ENCODE measurements at regions not wholly inside any gene's neighbourhood (a gene's known extent, or its start where the extent isn't known, plus 50 kb on each side); places are given as distances from the start of the nearest gene placed in this dataset.

- TF ChIP-seq RAD21 (IDR thresholded peaks at IDR 0.05; ENCODE audit: low read depth) (no peak), YY1 (IDR thresholded peaks at IDR 0.05; ENCODE audit: low read depth) (no peak), USF1 (IDR thresholded peaks at IDR 0.05) (no peak), REST (IDR thresholded peaks at IDR 0.05; ENCODE audit: low read depth) (no peak), TEAD4 (IDR thresholded peaks at IDR 0.05) (no peak), NFIC (IDR thresholded peaks at IDR 0.05) (no peak), TAF1 (IDR thresholded peaks at IDR 0.05; ENCODE audit: low read depth) (no peak), EGR1 (IDR thresholded peaks at IDR 0.05) (no peak), ZBTB7A (IDR thresholded peaks at IDR 0.05; ENCODE audit: low read depth) (no peak), MAX (IDR thresholded peaks at IDR 0.05) (no peak)
Measured at GRCh38 chr11:90341986-90342385, 119.1 kb upstream of the CHORDC1 start.

- TF ChIP-seq CREB1 (IDR thresholded peaks at IDR 0.05; ENCODE audit: low read depth) (no peak), NFIC (IDR thresholded peaks at IDR 0.05) (no peak), MAX (IDR thresholded peaks at IDR 0.05) (no peak), REST (IDR thresholded peaks at IDR 0.05; ENCODE audit: low read depth) (no peak), FOXM1 (IDR thresholded peaks at IDR 0.05; ENCODE audit: borderline replicate concordance, low read depth) (no peak), EGR1 (IDR thresholded peaks at IDR 0.05) (no peak), USF1 (IDR thresholded peaks at IDR 0.05) (no peak), TAF1 (IDR thresholded peaks at IDR 0.05; ENCODE audit: low read depth) (no peak), ZBTB7A (IDR thresholded peaks at IDR 0.05; ENCODE audit: low read depth) (no peak), TCF12 (IDR thresholded peaks at IDR 0.05; ENCODE audit: low read depth) (no peak), TEAD4 (IDR thresholded peaks at IDR 0.05) (no peak), EP300 (IDR thresholded peaks at IDR 0.05; ENCODE audit: borderline replicate concordance) (no peak)
Measured at GRCh38 chr11:90332415-90332814, 109.6 kb upstream of the CHORDC1 start.

- TF ChIP-seq TAF1 (IDR thresholded peaks at IDR 0.05; ENCODE audit: low read depth) = no peak
- no peak for TF ChIP-seq CREB1 (IDR thresholded peaks at IDR 0.05; ENCODE audit: low read depth)
- no peak for TF ChIP-seq TCF12 (IDR thresholded peaks at IDR 0.05; ENCODE audit: low read depth)
- no peak for TF ChIP-seq RAD21 (IDR thresholded peaks at IDR 0.05; ENCODE audit: low read depth)
- TF ChIP-seq EGR1 (IDR thresholded peaks at IDR 0.05) = no peak
- no peak for TF ChIP-seq YY1 (IDR thresholded peaks at IDR 0.05; ENCODE audit: low read depth)
- TF ChIP-seq EP300 (IDR thresholded peaks at IDR 0.05; ENCODE audit: borderline replicate concordance) = no peak
- no peak for TF ChIP-seq ZBTB7A (IDR thresholded peaks at IDR 0.05; ENCODE audit: low read depth)
- no peak for TF ChIP-seq NFIC (IDR thresholded peaks at IDR 0.05)
- no peak for TF ChIP-seq FOXM1 (IDR thresholded peaks at IDR 0.05; ENCODE audit: borderline replicate concordance, low read depth)
- TF ChIP-seq REST (IDR thresholded peaks at IDR 0.05; ENCODE audit: low read depth) = no peak
- no peak for TF ChIP-seq CEBPB (IDR thresholded peaks at IDR 0.05)
- no peak for TF ChIP-seq MAX (IDR thresholded peaks at IDR 0.05)
- no peak for TF ChIP-seq USF1 (IDR thresholded peaks at IDR 0.05)
Measured at GRCh38 chr11:90330632-90331031, 107.8 kb upstream of the CHORDC1 start.

GRCh38 chr11:90329043-90329442, 106.2 kb upstream of the CHORDC1 start:
- TF ChIP-seq CEBPB (IDR thresholded peaks at IDR 0.05) = no peak
- no peak for TF ChIP-seq TEAD4 (IDR thresholded peaks at IDR 0.05)
- no peak for TF ChIP-seq ZBTB7A (IDR thresholded peaks at IDR 0.05; ENCODE audit: low read depth)
- TF ChIP-seq YY1 (IDR thresholded peaks at IDR 0.05; ENCODE audit: low read depth) = no peak
- no peak for TF ChIP-seq NFIC (IDR thresholded peaks at IDR 0.05)
- no peak for TF ChIP-seq EP300 (IDR thresholded peaks at IDR 0.05; ENCODE audit: borderline replicate concordance)
- TF ChIP-seq EGR1 (IDR thresholded peaks at IDR 0.05) = no peak
- no peak for TF ChIP-seq CREB1 (IDR thresholded peaks at IDR 0.05; ENCODE audit: low read depth)
- TF ChIP-seq TCF12 (IDR thresholded peaks at IDR 0.05; ENCODE audit: low read depth) = no peak
- TF ChIP-seq TAF1 (IDR thresholded peaks at IDR 0.05; ENCODE audit: low read depth) = no peak
- TF ChIP-seq MAX (IDR thresholded peaks at IDR 0.05) = no peak
- TF ChIP-seq FOXM1 (IDR thresholded peaks at IDR 0.05; ENCODE audit: borderline replicate concordance, low read depth) = no peak
- no peak for TF ChIP-seq RAD21 (IDR thresholded peaks at IDR 0.05; ENCODE audit: low read depth)
- TF ChIP-seq REST (IDR thresholded peaks at IDR 0.05; ENCODE audit: low read depth) = no peak
- TF ChIP-seq USF1 (IDR thresholded peaks at IDR 0.05) = no peak

All from Ishikawa (cell line).